WTC11 (cell line): ENCODE measurements at regions not wholly inside any gene's neighbourhood (a gene's known extent, or its start where the extent isn't known, plus 50 kb on each side); places are given as distances from the start of the nearest gene placed in this dataset.

Experiments used
- ATAC-seq: fragments of 200-7000 bp; cut with Tn5 transposase; 2 replicates; pipeline ENCODE4 v1.10.0; 2021; ENCODE audit warnings: mild to moderate bottlenecking, moderate library complexity
- CTCF ChIA-PET: fragments of 300-600 bp; sonication (Branson Sonifier 250); formaldehyde crosslinking; loops from one replicate; lab custom pipeline; 2021; ENCODE audit warnings: antibody characterized with exemption; lab: Charles Lee
- POLR2A ChIA-PET: fragments of 350-600 bp; sonication (Branson Sonifier 250); formaldehyde crosslinking; loops from one replicate; lab custom pipeline; 2021; ENCODE audit warnings: antibody characterized with exemption; lab: Charles Lee
- DNase-seq: peaks from one replicate; pipeline ENCODE4 v3.0.0; 2021; ENCODE audit warnings: low spot score
- H3K27ac Mint-ChIP-seq: 2 replicates; pipeline ENCODE4 v1.8.0; 2021; ENCODE audit warnings: mixed read lengths
- H3K27me3 Mint-ChIP-seq: 2 replicates; pipeline ENCODE4 v1.8.0; 2021; ENCODE audit warnings: low read depth, mild to moderate bottlenecking, moderate library complexity, mixed read lengths
- H3K36me3 Mint-ChIP-seq: 2 replicates; pipeline ENCODE4 v1.8.0; 2021; ENCODE audit warnings: mixed read lengths
- H3K4me1 Mint-ChIP-seq: 2 replicates; pipeline ENCODE4 v1.8.0; 2022; ENCODE audit warnings: mixed read lengths
- H3K4me3 Mint-ChIP-seq: 2 replicates; pipeline ENCODE4 v1.8.0; 2021; ENCODE audit warnings: mild to moderate bottlenecking, moderate library complexity, mixed read lengths
- H3K9me3 Mint-ChIP-seq: 2 replicates; pipeline ENCODE4 v1.8.0; 2021; ENCODE audit warnings: mixed read lengths
- ATF1 ChIP-seq: sonication (generic); formaldehyde crosslinking; IDR thresholded peaks from 2 replicates; pipeline ENCODE4 v1.8.1; 2023; ENCODE audit warnings: mild to moderate bottlenecking, moderate library complexity, missing genetic modification reagents
- ESRRA ChIP-seq: sonication (generic); formaldehyde crosslinking; IDR thresholded peaks from 2 replicates; pipeline ENCODE4 v1.8.1; 2022; ENCODE audit warnings: mild to moderate bottlenecking, missing genetic modification reagents, borderline replicate concordance
- FOXK1 ChIP-seq: sonication (generic); formaldehyde crosslinking; IDR thresholded peaks from 2 replicates; pipeline ENCODE4 v1.8.0; 2022; ENCODE audit warnings: mild to moderate bottlenecking, moderate library complexity, missing genetic modification reagents
- GABPB1 ChIP-seq: sonication (generic); formaldehyde crosslinking; IDR thresholded peaks from 2 replicates; pipeline ENCODE4 v1.8.1; 2023; ENCODE audit warnings: mild to moderate bottlenecking, missing genetic modification reagents
- MYBL2 ChIP-seq: sonication (generic); formaldehyde crosslinking; IDR thresholded peaks from 2 replicates; pipeline ENCODE4 v1.8.1; 2023; ENCODE audit warnings: mild to moderate bottlenecking, moderate library complexity, missing genetic modification reagents
- NFYB ChIP-seq: sonication (generic); formaldehyde crosslinking; conservative IDR thresholded peaks from 2 replicates; pipeline ENCODE4 v1.8.0; 2022; ENCODE audit warnings: low read depth, missing genetic modification reagents
- NR2C2 ChIP-seq: sonication (generic); formaldehyde crosslinking; IDR thresholded peaks from 2 replicates; pipeline ENCODE4 v1.8.0; 2022; ENCODE audit warnings: mild to moderate bottlenecking, missing genetic modification reagents
- SOX15 ChIP-seq: fragments of 250-450 bp; sonication (Bioruptor Pico); IDR thresholded peaks from 2 replicates; pipeline ENCODE4 v1.9.0; 2021; ENCODE audit warnings: mild to moderate bottlenecking
- TEAD4 ChIP-seq: sonication (generic); formaldehyde crosslinking; IDR thresholded peaks from 2 replicates; pipeline ENCODE4 v1.8.0; 2022; ENCODE audit warnings: mild to moderate bottlenecking, missing genetic modification reagents
- TP53 ChIP-seq: sonication (generic); formaldehyde crosslinking; IDR thresholded peaks from 2 replicates; pipeline ENCODE4 v1.8.1; 2023; ENCODE audit warnings: mild to moderate bottlenecking, missing genetic modification reagents
- ZBTB21 ChIP-seq: sonication (generic); formaldehyde crosslinking; IDR thresholded peaks from 2 replicates; pipeline ENCODE4 v1.8.1; 2023; ENCODE audit warnings: mild to moderate bottlenecking, missing genetic modification reagents, borderline replicate concordance
- ZNF138 ChIP-seq: sonication (generic); formaldehyde crosslinking; conservative IDR thresholded peaks from 2 replicates; pipeline ENCODE4 v1.8.1; 2022; ENCODE audit warnings: mild to moderate bottlenecking, moderate library complexity, missing genetic modification reagents
- ZNF263 ChIP-seq: sonication (generic); formaldehyde crosslinking; IDR thresholded peaks from 2 replicates; pipeline ENCODE4 v1.8.1; 2022; ENCODE audit warnings: low read depth, mild to moderate bottlenecking, moderate library complexity, missing genetic modification reagents
- ZNF317 ChIP-seq: sonication (generic); formaldehyde crosslinking; IDR thresholded peaks from 2 replicates; pipeline ENCODE4 v1.8.1; 2023; ENCODE audit warnings: low read depth, mild to moderate bottlenecking, moderate library complexity, missing genetic modification reagents, borderline replicate concordance
- ZNF423 ChIP-seq: fragments of 250-450 bp; sonication (Bioruptor Pico); IDR thresholded peaks from 2 replicates; pipeline ENCODE4 v2.1.2; 2022; ENCODE audit warnings: mild to moderate bottlenecking, moderate library complexity
- ZNF671 ChIP-seq: fragments of 250-450 bp; sonication (Bioruptor Pico); IDR thresholded peaks from 2 replicates; pipeline ENCODE4 v1.8.0; 2021; ENCODE audit warnings: mild to moderate bottlenecking
- TF ChIP-seq, protein P1 (sequence below): fragments of 200-600 bp; IDR thresholded peaks from 2 replicates; pipeline ENCODE4 v1.8.0; 2022; ENCODE audit warnings: antibody characterized with exemption
- TF ChIP-seq, protein P2 (sequence below): sonication (generic); formaldehyde crosslinking; IDR thresholded peaks from 2 replicates; pipeline ENCODE4 v1.8.1; 2023; ENCODE audit warnings: mild to moderate bottlenecking, missing genetic modification reagents
- TF ChIP-seq, protein P3 (sequence below): sonication (generic); formaldehyde crosslinking; IDR thresholded peaks from 2 replicates; pipeline ENCODE4 v1.8.1; 2023; ENCODE audit warnings: mild to moderate bottlenecking, missing genetic modification reagents, moderate library complexity

DNA sequence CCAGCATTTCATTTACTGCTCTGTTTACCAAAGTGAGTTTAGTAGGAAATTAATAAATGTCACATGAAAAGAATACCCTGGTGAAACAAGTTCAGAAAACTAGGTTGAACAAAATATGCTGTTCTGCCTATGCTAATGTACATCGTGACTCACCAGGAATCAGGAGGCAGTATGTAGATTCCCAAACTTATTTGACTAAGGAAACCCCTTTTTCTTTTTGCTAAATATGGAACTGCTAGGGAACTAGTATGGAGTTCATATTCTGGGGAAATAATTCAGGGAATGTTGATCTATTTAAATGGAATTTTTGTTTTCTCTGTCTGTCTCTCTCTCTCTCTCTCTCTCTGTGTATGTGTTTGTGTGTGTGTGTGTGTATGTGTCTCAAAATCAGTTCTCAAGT lies 49.9 kb upstream of the EXOC4 start:
- TF ChIP-seq ZNF138 (CRISPR knock-in tag) (no peak), ZNF423 (CRISPR knock-in tag) (no peak), TP53 (CRISPR knock-in tag) (no peak), ZNF671 (no peak), GABPB1 (CRISPR knock-in tag) (no peak), ESRRA (CRISPR knock-in tag) (no peak), MYBL2 (no peak), FOXK1 (CRISPR knock-in tag) (no peak), SOX15 (no peak), ZNF317 (CRISPR knock-in tag) (no peak), ATF1 (CRISPR knock-in tag) (no peak), ZBTB21 (CRISPR knock-in tag) (no peak), ZNF263 (CRISPR knock-in tag) (no peak), TEAD4 (no peak), NFYB (CRISPR knock-in tag) (no peak), NR2C2 (no peak)
- TF ChIP-seq, protein P1, sequence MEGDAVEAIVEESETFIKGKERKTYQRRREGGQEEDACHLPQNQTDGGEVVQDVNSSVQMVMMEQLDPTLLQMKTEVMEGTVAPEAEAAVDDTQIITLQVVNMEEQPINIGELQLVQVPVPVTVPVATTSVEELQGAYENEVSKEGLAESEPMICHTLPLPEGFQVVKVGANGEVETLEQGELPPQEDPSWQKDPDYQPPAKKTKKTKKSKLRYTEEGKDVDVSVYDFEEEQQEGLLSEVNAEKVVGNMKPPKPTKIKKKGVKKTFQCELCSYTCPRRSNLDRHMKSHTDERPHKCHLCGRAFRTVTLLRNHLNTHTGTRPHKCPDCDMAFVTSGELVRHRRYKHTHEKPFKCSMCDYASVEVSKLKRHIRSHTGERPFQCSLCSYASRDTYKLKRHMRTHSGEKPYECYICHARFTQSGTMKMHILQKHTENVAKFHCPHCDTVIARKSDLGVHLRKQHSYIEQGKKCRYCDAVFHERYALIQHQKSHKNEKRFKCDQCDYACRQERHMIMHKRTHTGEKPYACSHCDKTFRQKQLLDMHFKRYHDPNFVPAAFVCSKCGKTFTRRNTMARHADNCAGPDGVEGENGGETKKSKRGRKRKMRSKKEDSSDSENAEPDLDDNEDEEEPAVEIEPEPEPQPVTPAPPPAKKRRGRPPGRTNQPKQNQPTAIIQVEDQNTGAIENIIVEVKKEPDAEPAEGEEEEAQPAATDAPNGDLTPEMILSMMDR: no peak
- TF ChIP-seq, protein P2, sequence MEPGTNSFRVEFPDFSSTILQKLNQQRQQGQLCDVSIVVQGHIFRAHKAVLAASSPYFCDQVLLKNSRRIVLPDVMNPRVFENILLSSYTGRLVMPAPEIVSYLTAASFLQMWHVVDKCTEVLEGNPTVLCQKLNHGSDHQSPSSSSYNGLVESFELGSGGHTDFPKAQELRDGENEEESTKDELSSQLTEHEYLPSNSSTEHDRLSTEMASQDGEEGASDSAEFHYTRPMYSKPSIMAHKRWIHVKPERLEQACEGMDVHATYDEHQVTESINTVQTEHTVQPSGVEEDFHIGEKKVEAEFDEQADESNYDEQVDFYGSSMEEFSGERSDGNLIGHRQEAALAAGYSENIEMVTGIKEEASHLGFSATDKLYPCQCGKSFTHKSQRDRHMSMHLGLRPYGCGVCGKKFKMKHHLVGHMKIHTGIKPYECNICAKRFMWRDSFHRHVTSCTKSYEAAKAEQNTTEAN (CRISPR knock-in tag): no peak
- TF ChIP-seq, protein P3, sequence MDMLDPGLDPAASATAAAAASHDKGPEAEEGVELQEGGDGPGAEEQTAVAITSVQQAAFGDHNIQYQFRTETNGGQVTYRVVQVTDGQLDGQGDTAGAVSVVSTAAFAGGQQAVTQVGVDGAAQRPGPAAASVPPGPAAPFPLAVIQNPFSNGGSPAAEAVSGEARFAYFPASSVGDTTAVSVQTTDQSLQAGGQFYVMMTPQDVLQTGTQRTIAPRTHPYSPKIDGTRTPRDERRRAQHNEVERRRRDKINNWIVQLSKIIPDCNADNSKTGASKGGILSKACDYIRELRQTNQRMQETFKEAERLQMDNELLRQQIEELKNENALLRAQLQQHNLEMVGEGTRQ (CRISPR knock-in tag): no peak
- POLR2A ChIA-PET: no interaction called here

More for the DNA sequence above, 49.9 kb upstream of the EXOC4 start:
- no peaks in the 10 kb centered on the region for H3K27me3 Mint-ChIP-seq
- peaks cover 26% of the 10 kb centered on the region for H3K4me1 Mint-ChIP-seq
- DNase-seq (no peak), ATAC-seq (no peak)
- peaks cover 3% of the 10 kb centered on the region for H3K9me3 Mint-ChIP-seq
- CTCF ChIA-PET: no interaction called here
- H3K4me3 Mint-ChIP-seq: no peak overlapping the region
- no peak overlapping the region; the same call in 1 of the 2 replicates for H3K27ac Mint-ChIP-seq
- H3K36me3 Mint-ChIP-seq: peaks cover 2% of the 10 kb centered on the region; the same call in 1 of the 2 replicates
